Activated T-cell treated with anti-CD3 and anti-CD28 coated beads, Interleukin-2, amount 50 U/mL, for 24 hours (primary cell): ENCODE measurements at regions not wholly inside any gene's neighbourhood (a gene's known extent, or its start where the extent isn't known, plus 50 kb on each side); places are given as distances from the start of the nearest gene placed in this dataset.
"Not testable (repeated sequence)": the region's sequence is repeated elsewhere in the genome, so short reads cannot be mapped to it uniquely, and the experiment has no call there.

ENCODE experiments used
- DNase-seq: peaks from one replicate; pipeline ENCODE4 v3.0.0-alpha.2; 2020
- H3K27ac Mint-ChIP-seq: 2 replicates; pipeline ENCODE4 v1.8.0; 2020; ENCODE audit warnings: mild to moderate bottlenecking, mixed read lengths
- H3K27me3 Mint-ChIP-seq: 2 replicates; pipeline ENCODE4 v1.8.0; 2020; ENCODE audit warnings: mixed read lengths
- H3K36me3 Mint-ChIP-seq: 2 replicates; pipeline ENCODE4 v1.8.0; 2020; ENCODE audit warnings: low read depth, mixed read lengths
- H3K4me1 Mint-ChIP-seq: 2 replicates; pipeline ENCODE4 v1.8.0; 2020; ENCODE audit warnings: low read depth, mixed read lengths
- H3K4me3 Mint-ChIP-seq: 2 replicates; pipeline ENCODE4 v1.8.0; 2020; ENCODE audit warnings: mild to moderate bottlenecking, moderate library complexity, mixed read lengths
- H3K9me3 Mint-ChIP-seq: 2 replicates; pipeline ENCODE4 v1.8.0; 2020; ENCODE audit warnings: mixed read lengths

DNA sequence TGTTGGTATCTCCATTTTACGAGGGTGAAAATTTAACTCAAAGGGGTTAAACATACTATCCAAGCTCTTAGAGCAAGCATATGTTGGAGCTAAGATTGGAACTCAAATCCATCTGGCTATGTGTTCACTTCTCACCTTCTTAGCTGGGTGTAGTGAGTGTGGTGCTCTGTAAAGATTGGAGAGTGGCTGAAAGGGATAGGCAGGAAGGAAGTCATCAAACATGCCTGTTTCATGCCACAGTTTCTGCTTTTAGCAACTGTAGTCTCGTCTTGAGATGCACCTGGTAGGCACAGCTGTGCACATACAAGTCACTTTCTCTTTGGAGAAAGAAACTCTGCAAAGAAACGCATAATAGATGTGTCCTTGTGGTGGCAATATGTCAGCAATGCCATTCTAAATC lies 189.1 kb upstream of the MDFIC2 start:
- no peak for DNase-seq
- H3K4me3 Mint-ChIP-seq: no peak overlapping the region
- H3K27ac Mint-ChIP-seq: no peak overlapping the region
- H3K4me1 Mint-ChIP-seq: no peaks in the 10 kb centered on the region
- H3K9me3 Mint-ChIP-seq: no peaks in the 10 kb centered on the region
- H3K36me3 Mint-ChIP-seq: no peaks in the 10 kb centered on the region
- H3K27me3 Mint-ChIP-seq: peaks cover 18% of the 10 kb centered on the region

- no peak for DNase-seq
- H3K9me3 Mint-ChIP-seq: no peaks in the 10 kb centered on the region
- H3K27ac Mint-ChIP-seq: no peak overlapping the region
- H3K27me3 Mint-ChIP-seq: peaks cover 19% of the 10 kb centered on the region
- H3K4me1 Mint-ChIP-seq: no peaks in the 10 kb centered on the region
- no peaks in the 10 kb centered on the region for H3K36me3 Mint-ChIP-seq
- no peak overlapping the region for H3K4me3 Mint-ChIP-seq
Measured at GRCh38 chr3:70488816-70489215, 176.4 kb upstream of the MDFIC2 start.

- DNase-seq: no peak
- Mint-ChIP-seq H3K27ac (no peak overlapping the region), H3K27me3 (peaks cover 19% of the 10 kb centered on the region), H3K4me3 (no peak overlapping the region), H3K9me3 (no peaks in the 10 kb centered on the region), H3K36me3 (no peaks in the 10 kb centered on the region), H3K4me1 (no peaks in the 10 kb centered on the region)
Measured at GRCh38 chr3:70488131-70488530, 175.7 kb upstream of the MDFIC2 start.

DNA sequence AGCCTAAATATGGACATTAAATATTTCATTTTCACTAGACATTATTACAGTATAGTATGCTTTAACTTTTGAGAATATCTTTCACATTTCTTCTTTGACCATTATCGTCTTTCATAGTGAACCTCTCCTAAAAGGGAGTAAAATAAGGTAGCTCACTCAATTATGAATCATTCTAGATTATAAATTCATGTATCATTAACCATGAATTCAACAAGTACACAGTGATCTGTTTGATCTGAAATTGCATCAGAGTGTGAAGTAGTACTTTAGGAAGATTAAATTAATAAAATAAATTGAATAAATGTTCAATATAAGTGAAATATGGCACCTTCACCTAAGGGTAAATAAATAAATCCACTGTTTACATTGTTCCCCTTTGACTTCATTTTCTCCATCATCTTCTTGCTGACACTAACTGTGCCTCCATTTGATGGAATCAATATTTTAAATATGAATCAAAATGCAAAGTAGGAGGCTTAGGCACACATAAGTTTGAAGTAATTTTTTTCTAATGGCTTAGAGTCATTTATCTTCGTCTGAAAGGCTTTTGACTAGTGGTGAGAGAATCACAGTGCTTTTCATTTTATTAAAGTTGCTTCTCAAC lies 174.1 kb upstream of the MDFIC2 start:
- no peak overlapping the region for H3K27ac Mint-ChIP-seq
- H3K27me3 Mint-ChIP-seq: peaks cover 17% of the 10 kb centered on the region
- H3K4me3 Mint-ChIP-seq: no peak overlapping the region
- DNase-seq: no peak
- no peaks in the 10 kb centered on the region for H3K9me3 Mint-ChIP-seq
- no peaks in the 10 kb centered on the region for H3K36me3 Mint-ChIP-seq
- no peaks in the 10 kb centered on the region for H3K4me1 Mint-ChIP-seq

- Mint-ChIP-seq H3K36me3 (no peaks in the 10 kb centered on the region), H3K27me3 (peaks cover 11% of the 10 kb centered on the region), H3K4me3 (no peak overlapping the region), H3K27ac (no peak overlapping the region), H3K4me1 (no peaks in the 10 kb centered on the region), H3K9me3 (peaks cover 6% of the 10 kb centered on the region)
- no peak for DNase-seq
Measured at GRCh38 chr3:70476174-70476573, 163.7 kb upstream of the MDFIC2 start.

GRCh38 chr3:70471464-70472342 lies 159.3 kb upstream of the MDFIC2 start:
- H3K4me3 Mint-ChIP-seq: no peak overlapping the region
- H3K27me3 Mint-ChIP-seq: peaks cover 10% of the 10 kb centered on the region
- no peaks in the 10 kb centered on the region for H3K4me1 Mint-ChIP-seq
- H3K9me3 Mint-ChIP-seq: no peaks in the 10 kb centered on the region
- H3K36me3 Mint-ChIP-seq: no peaks in the 10 kb centered on the region
- H3K27ac Mint-ChIP-seq: no peak overlapping the region
- no peak for DNase-seq

DNA sequence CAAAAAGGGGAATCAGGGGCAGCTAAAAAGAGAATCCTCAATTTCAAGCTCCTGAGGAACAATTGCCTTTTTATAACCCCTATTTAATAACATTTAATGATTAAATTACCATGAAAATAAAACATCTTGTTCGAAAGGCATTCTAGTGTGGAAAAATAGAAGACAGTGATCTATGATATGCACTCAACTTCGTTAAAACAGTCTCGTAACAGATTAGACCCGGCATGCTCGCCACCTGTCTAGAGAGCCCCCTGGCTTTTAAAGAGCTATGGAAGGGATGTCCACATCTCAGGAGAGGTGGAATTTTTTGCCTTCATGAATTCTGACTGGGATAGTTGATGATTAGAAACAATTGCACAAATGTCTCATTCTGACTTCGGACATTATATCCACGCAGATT lies 153.7 kb upstream of the MDFIC2 start:
- H3K27ac Mint-ChIP-seq: no peak overlapping the region
- no peak overlapping the region for H3K4me3 Mint-ChIP-seq
- no peaks in the 10 kb centered on the region for H3K4me1 Mint-ChIP-seq
- no peaks in the 10 kb centered on the region for H3K36me3 Mint-ChIP-seq
- DNase-seq: no peak
- H3K9me3 Mint-ChIP-seq: peaks cover 2% of the 10 kb centered on the region
- H3K27me3 Mint-ChIP-seq: peaks cover 20% of the 10 kb centered on the region

DNA sequence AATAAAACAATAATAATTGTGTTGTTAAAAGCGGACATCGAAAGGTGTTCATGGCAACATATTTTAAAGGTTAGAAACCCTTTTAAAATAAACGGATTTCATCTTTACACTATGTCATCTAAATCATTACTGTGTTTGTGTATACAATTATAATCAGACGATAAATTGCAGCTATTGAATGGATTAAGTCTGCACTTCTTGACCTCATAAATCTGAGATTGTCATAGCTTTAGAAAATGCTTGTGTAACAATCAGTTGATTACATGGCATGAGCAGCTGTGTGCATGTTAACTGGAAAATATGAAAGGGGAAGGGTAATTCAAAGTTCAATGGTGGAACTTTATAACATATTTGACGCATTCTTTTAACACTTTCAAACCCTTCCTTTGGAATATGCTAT lies 152.4 kb upstream of the MDFIC2 start:
- no peak overlapping the region for H3K4me3 Mint-ChIP-seq
- H3K4me1 Mint-ChIP-seq: no peaks in the 10 kb centered on the region
- no peak overlapping the region for H3K27ac Mint-ChIP-seq
- peaks cover 2% of the 10 kb centered on the region for H3K9me3 Mint-ChIP-seq
- no peak for DNase-seq
- no peaks in the 10 kb centered on the region for H3K36me3 Mint-ChIP-seq
- H3K27me3 Mint-ChIP-seq: peaks cover 20% of the 10 kb centered on the region

DNA sequence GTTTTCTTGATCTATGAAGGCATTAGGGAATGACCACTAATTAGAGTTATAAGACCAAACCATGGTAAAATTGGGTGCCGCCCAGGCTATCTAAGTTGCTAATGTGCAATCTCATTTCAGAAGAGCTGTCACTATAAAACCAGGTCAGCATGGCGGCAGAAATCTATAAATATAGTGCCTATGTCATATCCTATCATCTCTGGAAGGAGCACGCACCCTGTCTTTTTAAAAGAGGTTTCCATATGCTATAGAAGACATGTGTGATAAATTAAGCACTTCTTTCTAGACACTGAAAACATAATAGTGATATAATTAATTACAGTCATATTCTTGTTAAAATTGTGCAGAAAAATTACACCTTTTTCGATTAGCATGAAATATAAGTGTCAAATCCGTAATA lies 152.0 kb upstream of the MDFIC2 start:
- H3K9me3 Mint-ChIP-seq: peaks cover 2% of the 10 kb centered on the region
- no peak overlapping the region for H3K4me3 Mint-ChIP-seq
- H3K36me3 Mint-ChIP-seq: no peaks in the 10 kb centered on the region
- peaks cover 20% of the 10 kb centered on the region for H3K27me3 Mint-ChIP-seq
- no peaks in the 10 kb centered on the region for H3K4me1 Mint-ChIP-seq
- H3K27ac Mint-ChIP-seq: no peak overlapping the region
- no peak for DNase-seq

- DNase-seq: not testable (repeated sequence)
- H3K9me3 Mint-ChIP-seq: peaks cover 13% of the 10 kb centered on the region
Measured at GRCh38 chr3:70450220-70450619, 137.8 kb upstream of the MDFIC2 start.

DNA sequence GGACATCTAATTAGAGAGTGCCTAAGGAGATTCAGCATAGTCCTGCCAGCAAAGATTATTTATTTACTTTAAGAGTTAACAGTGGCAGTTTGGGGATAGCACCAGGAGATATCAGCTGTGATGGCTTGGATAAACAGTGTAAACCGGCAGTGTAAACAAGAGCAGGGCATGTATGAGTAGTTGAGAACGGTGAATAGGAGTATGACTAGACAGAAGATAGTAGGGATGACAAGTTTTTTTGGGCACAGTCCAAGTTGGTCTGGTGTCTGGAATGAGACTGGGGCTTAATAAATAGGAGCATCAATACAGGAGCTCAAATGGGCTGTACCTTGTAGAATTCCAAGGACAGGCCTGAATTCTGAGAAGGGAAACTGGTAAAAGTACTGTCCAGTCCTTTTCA lies 123.0 kb upstream of the MDFIC2 start:
- H3K9me3 Mint-ChIP-seq, H3K4me1 Mint-ChIP-seq, H3K36me3 Mint-ChIP-seq, DNase-seq, H3K27ac Mint-ChIP-seq, H3K4me3 Mint-ChIP-seq: not testable (repeated sequence)
- H3K27me3 Mint-ChIP-seq: peaks cover 11% of the 10 kb centered on the region

More at GRCh38 chr3:70450220-70450619, 137.8 kb upstream of the MDFIC2 start:
- not testable (repeated sequence) for H3K4me1 Mint-ChIP-seq, H3K27ac Mint-ChIP-seq, H3K4me3 Mint-ChIP-seq, H3K36me3 Mint-ChIP-seq
- peaks cover 10% of the 10 kb centered on the region for H3K27me3 Mint-ChIP-seq

DNA sequence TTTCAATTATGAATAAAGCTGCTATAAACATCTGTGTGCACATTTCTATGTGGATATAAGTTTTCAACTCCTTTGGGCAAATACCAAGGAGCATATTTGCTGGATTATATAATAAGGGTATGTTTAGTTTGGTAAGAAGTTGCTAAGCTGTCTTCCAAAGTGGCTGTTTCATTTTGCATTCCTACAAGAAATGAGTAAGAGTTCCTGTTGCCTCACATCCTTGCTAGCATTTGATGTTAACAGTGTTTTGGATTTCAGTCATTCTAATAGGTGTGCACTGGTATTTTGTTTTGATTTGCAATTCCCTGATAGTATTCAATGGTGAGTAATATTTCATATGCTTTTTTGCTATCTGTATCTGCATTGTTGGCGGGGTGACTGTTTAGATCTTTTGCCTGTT lies 120.7 kb upstream of the MDFIC2 start:
- Mint-ChIP-seq H3K27ac (no peak overlapping the region), H3K36me3 (no peaks in the 10 kb centered on the region), H3K9me3 (no peaks in the 10 kb centered on the region), H3K27me3 (peaks cover 11% of the 10 kb centered on the region), H3K4me1 (no peaks in the 10 kb centered on the region), H3K4me3 (no peak overlapping the region)
- no peak for DNase-seq

GRCh38 chr3:70431911-70432310 lies 119.5 kb upstream of the MDFIC2 start:
- no peaks in the 10 kb centered on the region for H3K36me3 Mint-ChIP-seq
- no peaks in the 10 kb centered on the region for H3K4me1 Mint-ChIP-seq
- DNase-seq: no peak
- no peaks in the 10 kb centered on the region for H3K9me3 Mint-ChIP-seq
- H3K27ac Mint-ChIP-seq: no peak overlapping the region
- H3K27me3 Mint-ChIP-seq: peaks cover 11% of the 10 kb centered on the region
- H3K4me3 Mint-ChIP-seq: no peak overlapping the region

GRCh38 chr3:70426071-70426470 lies 113.6 kb upstream of the MDFIC2 start:
- no peak overlapping the region for H3K27ac Mint-ChIP-seq
- DNase-seq: no peak
- no peaks in the 10 kb centered on the region for H3K9me3 Mint-ChIP-seq
- peaks cover 13% of the 10 kb centered on the region for H3K27me3 Mint-ChIP-seq
- no peaks in the 10 kb centered on the region for H3K4me1 Mint-ChIP-seq
- no peak overlapping the region for H3K4me3 Mint-ChIP-seq
- no peaks in the 10 kb centered on the region for H3K36me3 Mint-ChIP-seq

GRCh38 chr3:70421506-70421905 lies 109.1 kb upstream of the MDFIC2 start:
- no peaks in the 10 kb centered on the region for H3K9me3 Mint-ChIP-seq
- no peak for DNase-seq
- no peaks in the 10 kb centered on the region for H3K4me1 Mint-ChIP-seq
- H3K4me3 Mint-ChIP-seq: no peak overlapping the region
- H3K36me3 Mint-ChIP-seq: no peaks in the 10 kb centered on the region
- H3K27me3 Mint-ChIP-seq: peaks cover 32% of the 10 kb centered on the region
- H3K27ac Mint-ChIP-seq: no peak overlapping the region
